ENCODE measurements at regions not wholly inside any gene's neighbourhood (a gene's known extent, or its start where the extent isn't known, plus 50 kb on each side); places are given as distances from the start of the nearest gene placed in this dataset.
"Not testable (repeated sequence)": the region's sequence is repeated elsewhere in the genome, so short reads cannot be mapped to it uniquely, and the experiment has no call there.

DNA sequence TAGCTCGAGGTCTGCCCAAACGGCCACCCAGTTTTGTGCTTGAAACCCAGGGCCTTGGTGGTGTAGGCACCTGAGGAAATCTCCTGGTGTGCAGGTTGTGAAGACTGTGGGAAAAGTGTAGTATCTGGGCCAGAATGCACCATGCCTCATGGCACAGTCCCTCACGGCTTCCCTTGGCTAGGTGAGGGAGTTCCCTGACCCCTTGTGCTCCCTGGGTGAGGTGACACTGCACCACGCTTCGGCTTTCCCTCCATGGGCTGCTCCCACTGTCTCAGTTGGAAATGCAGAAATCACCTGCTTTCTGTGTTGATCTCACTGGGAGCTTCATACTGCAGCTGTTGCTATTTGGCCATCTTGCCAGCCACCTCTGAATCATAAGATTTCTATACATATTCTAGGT lies 62.4 kb upstream of the CDK6 start:
- no peak for DNase-seq (ENCODE audit: low read depth in 1 of 2, low spot score in 1 of 2)
- no peak overlapping the region for H3K4me3 ChIP-seq
- H3K27ac ChIP-seq: no peak overlapping the region
- TF ChIP-seq, protein P1, sequence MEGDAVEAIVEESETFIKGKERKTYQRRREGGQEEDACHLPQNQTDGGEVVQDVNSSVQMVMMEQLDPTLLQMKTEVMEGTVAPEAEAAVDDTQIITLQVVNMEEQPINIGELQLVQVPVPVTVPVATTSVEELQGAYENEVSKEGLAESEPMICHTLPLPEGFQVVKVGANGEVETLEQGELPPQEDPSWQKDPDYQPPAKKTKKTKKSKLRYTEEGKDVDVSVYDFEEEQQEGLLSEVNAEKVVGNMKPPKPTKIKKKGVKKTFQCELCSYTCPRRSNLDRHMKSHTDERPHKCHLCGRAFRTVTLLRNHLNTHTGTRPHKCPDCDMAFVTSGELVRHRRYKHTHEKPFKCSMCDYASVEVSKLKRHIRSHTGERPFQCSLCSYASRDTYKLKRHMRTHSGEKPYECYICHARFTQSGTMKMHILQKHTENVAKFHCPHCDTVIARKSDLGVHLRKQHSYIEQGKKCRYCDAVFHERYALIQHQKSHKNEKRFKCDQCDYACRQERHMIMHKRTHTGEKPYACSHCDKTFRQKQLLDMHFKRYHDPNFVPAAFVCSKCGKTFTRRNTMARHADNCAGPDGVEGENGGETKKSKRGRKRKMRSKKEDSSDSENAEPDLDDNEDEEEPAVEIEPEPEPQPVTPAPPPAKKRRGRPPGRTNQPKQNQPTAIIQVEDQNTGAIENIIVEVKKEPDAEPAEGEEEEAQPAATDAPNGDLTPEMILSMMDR (IDR thresholded peaks at IDR 0.05; ENCODE audit: low read depth, low read length): no peak
- no peaks in the 10 kb centered on the region for H3K36me3 ChIP-seq
- no peaks in the 10 kb centered on the region for H3K9me3 ChIP-seq (ENCODE audit: low read depth)
- H3K27me3 ChIP-seq: no peaks in the 10 kb centered on the region
- no peaks in the 10 kb centered on the region for H3K4me1 ChIP-seq (ENCODE audit: low read depth)

DNA sequence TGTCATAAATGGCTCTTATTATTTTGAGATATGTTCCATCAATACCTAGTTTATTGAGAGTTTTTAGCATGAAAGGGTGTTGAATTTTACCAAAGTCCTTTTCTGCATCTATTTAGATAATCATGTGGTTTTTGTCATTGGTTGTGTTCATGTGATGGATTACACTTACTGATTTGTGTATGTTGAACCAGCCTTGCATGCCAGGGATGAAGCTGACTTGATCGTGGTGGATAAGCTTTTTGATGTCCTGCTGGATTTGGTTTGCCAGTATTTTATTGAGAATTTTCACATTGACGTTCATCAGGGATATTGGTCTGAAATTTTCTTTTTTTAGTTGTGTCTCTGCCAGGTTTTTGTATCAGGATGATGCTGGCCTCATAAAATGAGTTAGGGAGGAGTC lies 58.5 kb upstream of the CDK6 start:
- H3K27me3 ChIP-seq; DNase-seq (ENCODE audit: low read depth in 1 of 2, low spot score in 1 of 2); H3K4me3 ChIP-seq; H3K27ac ChIP-seq; H3K4me1 ChIP-seq (ENCODE audit: low read depth); H3K9me3 ChIP-seq (ENCODE audit: low read depth); H3K36me3 ChIP-seq: not testable (repeated sequence)

DNA sequence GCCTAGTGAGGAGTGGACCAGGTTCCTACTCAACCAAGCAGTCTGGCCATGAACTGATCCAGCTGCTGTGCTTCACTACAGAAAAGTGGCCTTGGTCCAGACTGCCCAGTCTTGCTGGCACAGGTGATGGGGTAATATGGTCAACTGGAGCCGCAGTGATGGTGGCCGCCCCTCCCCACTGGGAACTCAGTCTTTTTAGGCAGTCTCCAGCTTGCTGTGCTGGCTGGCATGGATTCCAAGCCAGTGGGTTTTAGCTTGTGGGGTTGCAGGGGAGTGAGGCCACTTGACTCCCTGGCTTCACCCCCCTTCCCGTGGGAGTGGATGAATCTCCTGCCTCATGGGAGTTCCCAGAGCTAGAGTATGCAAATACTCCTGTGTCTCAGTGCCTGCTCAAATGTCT lies 52.7 kb upstream of the CDK6 start:
- Histone ChIP-seq H3K36me3 (no peaks in the 10 kb centered on the region), H3K4me1 (ENCODE audit: low read depth) (no peaks in the 10 kb centered on the region), H3K27me3 (no peaks in the 10 kb centered on the region), H3K27ac (no peak overlapping the region), H3K9me3 (ENCODE audit: low read depth) (no peaks in the 10 kb centered on the region), H3K4me3 (no peak overlapping the region)
- DNase-seq (ENCODE audit: low read depth in 1 of 2, low spot score in 1 of 2): no peak
- TF ChIP-seq, protein P1 (IDR thresholded peaks at IDR 0.05; ENCODE audit: low read depth, low read length): no peak
